Activated CD8-positive, alpha-beta memory T cell treated with anti-CD3 and anti-CD28 coated beads for 48 hours (primary cell): ENCODE measurements at regions not wholly inside any gene's neighbourhood (a gene's known extent, or its start where the extent isn't known, plus 50 kb on each side); places are given as distances from the start of the nearest gene placed in this dataset.
"Not testable (repeated sequence)": the region's sequence is repeated elsewhere in the genome, so short reads cannot be mapped to it uniquely, and the experiment has no call there.

Source experiments
- DNase-seq, 3 experiments: peaks; one replicate each; pipeline ENCODE4 v3.0.0-alpha.2; 2020; ENCODE audit warnings: low read depth in 2 of 3, low spot score in 2 of 3

DNA sequence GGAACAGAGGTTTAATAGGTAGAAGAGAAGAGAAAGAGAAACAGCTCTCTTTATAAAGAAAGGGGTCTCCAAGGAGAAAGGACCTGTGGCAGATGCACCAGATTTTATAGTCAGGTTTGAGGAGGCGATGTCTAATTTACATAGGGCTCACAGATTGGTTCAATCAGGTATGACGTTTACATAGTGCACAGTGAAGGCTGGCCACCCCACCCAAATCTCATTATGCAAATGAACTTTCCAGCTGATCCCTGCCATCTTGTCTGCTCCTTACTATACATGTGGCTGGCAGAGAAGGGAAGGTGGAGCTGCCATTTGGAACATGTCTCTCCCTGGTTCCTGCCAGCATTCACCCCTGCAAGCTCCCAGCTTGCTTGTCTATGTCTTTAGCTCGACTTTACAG lies 557.8 kb downstream of the SUCLG1 start:
- no peak for DNase-seq

DNA sequence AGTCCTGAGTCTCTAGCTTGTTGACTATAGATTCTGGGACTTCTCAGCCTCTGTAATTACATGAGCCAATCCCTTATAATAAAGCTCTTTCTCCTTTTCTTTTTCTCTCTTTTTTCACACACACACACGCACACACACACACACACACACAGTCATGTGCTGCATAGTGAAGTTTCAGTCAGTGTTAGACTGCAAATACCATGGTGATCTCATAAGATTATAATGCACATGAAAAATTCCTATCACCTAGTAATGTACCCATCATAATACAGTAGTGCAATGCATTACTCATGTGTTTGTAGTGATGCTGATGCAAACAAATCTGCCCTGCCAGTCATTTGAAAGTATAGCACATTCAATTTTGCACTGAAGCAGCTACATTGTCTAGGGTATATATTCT lies 558.2 kb downstream of the SUCLG1 start:
- DNase-seq: no peak

DNA sequence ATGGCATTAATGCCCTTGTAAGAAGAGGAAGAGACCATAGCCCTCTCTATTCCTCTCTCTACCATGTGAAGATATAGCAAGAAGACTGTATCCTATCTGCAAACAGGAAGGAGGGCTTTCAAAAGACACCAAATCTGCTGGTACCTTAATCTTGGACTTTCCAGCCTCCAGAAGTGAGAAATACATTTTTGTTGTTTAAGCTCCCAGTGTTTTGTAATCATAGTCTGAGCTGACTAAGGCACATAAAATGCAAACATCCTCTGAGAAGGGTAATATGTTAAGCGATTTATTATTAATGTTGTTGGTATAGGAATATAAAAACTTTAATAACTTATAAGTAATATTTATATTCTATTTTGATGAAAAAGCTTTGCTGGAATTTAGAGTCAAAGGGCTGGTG lies 559.8 kb downstream of the SUCLG1 start:
- no peak for DNase-seq

DNA sequence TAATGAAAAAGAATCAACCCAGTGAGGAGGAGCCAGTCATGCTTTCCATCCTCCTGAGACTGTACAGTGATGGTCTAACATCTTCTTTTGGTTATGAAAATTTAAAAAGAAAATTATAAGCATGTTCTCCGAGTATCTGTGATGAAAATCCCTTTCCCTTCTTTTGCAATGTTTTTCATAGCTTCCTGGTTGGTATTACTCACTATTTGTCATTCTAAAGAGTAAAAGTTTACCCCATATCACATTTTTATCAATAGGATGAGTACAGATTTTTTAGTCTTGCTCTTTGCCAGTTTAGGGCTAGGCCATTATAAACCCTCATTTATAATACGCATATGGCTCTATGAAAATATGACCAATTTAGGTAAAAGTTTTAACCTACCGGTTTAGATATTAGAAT lies 564.1 kb downstream of the SUCLG1 start:
- DNase-seq: no peak

GRCh38 chr2:83887757-83888156 lies 571.3 kb downstream of the SUCLG1 start:
- DNase-seq: no peak

GRCh38 chr2:83879127-83879526 lies 580.0 kb downstream of the SUCLG1 start:
- no peak for DNase-seq

GRCh38 chr2:83877261-83877660 lies 581.8 kb downstream of the SUCLG1 start:
- not testable (repeated sequence) for DNase-seq

GRCh38 chr2:83874712-83875430 lies 584.2 kb downstream of the SUCLG1 start:
- DNase-seq: no peak

- DNase-seq: no peak
Measured at GRCh38 chr2:83874066-83874465, 585.0 kb downstream of the SUCLG1 start.

DNA sequence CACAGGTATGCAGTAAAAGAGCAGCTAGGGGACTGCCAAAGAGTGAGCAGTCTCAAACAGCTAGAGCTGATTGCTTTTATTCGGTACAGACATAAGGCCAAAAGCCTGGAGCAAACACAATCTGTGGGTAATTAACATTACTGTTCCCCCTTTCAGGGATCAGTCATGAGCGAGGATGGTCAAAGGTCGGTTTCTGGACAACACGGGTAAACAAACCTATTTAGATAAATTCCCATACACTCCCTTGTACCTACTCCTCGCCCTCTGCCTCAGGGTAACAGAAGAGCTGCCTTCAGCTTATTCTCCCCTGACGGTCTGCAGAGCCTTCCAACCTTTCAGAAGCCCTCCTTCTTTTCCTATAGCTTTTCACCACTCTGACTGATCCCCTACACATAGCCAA lies 586.0 kb downstream of the SUCLG1 start:
- no peak for DNase-seq

GRCh38 chr2:83866211-83866610 lies 592.9 kb downstream of the SUCLG1 start:
- DNase-seq: no peak

GRCh38 chr2:83862600-83862999 lies 596.5 kb downstream of the SUCLG1 start:
- DNase-seq: no peak

GRCh38 chr2:83860320-83860719 lies 598.8 kb downstream of the SUCLG1 start:
- no peak for DNase-seq

DNA sequence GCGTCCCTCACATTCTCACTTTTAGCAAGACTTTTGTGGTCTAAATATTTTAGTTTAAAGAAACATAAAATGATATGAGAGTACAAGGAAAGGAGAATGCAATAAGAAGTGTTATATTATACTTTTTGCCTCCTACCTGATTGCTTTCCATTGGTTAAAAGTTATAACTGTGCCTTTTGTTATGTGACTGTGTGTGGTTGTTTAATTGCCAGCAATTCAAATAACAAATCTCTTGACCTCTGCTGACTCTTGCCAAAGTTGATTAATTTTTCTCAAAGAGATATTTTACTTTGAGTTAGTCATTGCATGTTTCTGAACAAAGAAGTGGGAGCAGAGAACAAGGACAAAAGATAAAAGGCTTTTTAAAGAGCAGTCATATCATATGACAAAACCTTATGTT lies 599.5 kb downstream of the SUCLG1 start:
- no peak for DNase-seq

DNA sequence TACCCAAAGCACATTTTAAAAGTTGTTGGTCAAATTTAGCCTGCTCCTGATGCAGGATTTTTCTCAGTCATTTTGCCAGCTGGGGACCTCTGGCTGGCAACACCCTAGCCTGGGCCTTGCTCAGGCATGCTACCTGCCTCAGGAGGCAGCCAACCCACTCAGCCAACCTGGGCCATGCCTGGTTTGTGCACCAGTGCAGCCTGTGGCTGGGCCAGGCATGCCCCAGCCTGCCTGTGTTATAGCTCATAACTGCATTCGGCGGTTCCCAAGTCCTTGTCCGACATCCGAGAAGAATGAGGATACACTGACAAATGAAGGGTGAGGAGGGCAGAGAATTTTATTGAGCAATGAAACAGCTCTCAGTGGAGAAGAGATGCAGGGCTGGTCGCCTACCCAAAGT lies 608.0 kb downstream of the SUCLG1 start:
- DNase-seq: no peak

DNA sequence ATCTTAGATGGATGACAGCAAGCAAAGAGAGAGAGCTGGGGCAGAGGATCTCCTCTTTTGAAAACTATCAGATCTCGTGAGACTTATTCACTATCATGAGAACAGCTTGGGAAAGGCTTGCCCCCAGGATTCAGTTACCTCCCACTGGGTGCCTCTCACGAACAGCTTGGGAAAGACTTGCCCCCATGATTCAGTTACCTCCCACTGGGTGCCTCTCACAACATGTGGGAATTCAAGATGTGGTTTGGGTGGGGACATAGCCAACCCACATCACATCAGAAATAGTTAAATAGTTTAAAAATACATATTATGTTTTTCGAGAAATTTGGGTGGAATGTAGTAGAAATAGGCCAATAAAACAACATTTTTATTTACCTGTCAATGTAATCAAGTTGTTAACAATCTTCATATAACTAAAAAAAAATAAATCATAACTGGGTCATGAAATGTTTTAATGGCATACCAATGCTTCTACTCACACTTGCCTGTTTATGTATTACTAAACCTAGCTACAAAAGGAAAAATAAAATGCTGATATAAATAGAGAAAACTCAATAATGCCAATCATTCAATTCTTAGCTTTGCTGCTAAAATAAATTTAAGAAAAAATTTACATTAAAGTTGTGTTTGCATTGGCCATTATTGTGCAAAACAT lies 608.9 kb downstream of the SUCLG1 start:
- DNase-seq: no peak

GRCh38 chr2:83844490-83844889 lies 614.6 kb downstream of the SUCLG1 start:
- no peak for DNase-seq

DNA sequence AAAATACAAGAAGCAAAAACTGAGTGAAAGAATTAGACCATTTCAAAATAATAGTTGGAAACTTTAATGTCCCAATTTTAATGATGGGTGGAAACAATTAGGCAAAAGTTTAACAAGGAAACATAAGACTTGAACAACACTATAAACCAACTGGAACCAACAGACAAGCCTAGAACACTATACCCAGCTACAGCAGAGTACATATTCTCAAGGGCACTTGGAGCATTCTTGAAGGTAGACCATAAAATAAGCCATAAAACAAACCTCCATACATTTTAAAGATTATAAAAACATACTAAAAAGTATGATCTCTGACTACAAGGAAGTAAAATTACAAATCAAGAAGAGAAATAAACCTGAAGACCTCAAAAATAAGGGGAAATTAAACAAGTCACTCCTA lies 616.7 kb downstream of the SUCLG1 start:
- no peak for DNase-seq

- DNase-seq: no peak
Measured at GRCh38 chr2:83837823-83838222, 621.3 kb downstream of the SUCLG1 start.

GRCh38 chr2:83827618-83828017 lies 631.5 kb downstream of the SUCLG1 start:
- DNase-seq: no peak

DNA sequence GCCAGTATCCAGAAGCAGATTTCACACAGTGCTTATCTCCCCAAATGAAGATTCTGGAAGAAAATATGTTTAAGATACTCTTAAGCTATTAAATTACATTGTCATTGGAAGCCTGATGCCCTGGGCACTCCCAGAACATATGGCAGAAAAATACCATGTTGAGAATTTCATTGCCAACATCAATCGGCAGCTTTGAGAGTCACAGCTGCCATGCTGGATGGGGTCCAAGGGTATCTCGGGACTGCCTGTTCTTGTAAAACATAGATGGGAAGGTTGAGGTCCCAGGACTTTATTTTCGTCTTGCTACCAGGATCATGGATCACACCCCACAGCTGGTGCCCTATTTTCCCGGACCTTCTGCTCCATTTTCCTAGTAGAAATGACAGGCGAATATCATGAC lies 632.5 kb downstream of the SUCLG1 start:
- no peak for DNase-seq

- no peak for DNase-seq
Measured at GRCh38 chr2:83823229-83823628, 635.9 kb downstream of the SUCLG1 start.

DNA sequence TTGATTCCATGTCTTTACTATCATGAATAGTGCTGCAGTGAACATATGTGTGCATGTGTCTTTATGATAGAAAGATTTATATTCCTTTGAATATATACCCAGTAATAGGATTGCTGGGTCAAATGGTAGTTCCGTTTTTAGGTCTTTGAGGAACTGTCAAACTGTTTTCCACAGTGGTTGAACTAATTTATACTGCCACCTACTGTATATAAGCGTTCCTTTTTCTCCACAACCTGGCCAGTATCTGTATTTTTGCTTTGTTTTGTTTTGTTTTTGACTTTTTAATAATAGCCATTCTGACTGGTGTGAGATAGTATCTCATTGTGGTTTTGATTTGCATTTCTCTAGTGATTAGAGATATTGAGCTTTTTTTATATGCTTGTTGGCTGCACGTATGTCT lies 641.6 kb downstream of the SUCLG1 start:
- no peak for DNase-seq
